Inflammatory macrophage (primary cell): ENCODE measurements at regions not wholly inside any gene's neighbourhood (a gene's known extent, or its start where the extent isn't known, plus 50 kb on each side); places are given as distances from the start of the nearest gene placed in this dataset.
A peak's percentile ranks its signal among the peaks of the same experiment; 100 is the strongest.

Experiments used
- DNase-seq, 2 donors: peaks; one replicate each; pipeline ENCODE4 v3.0.0-alpha.2; 2020 to 2022

GRCh38 chr18:46387441-46388131 is 269.4 kb downstream of the LOXHD1 start:
- no peak for DNase-seq

GRCh38 chr18:46388286-46388685 is 268.7 kb downstream of the LOXHD1 start:
- no peak for DNase-seq

GRCh38 chr18:46392576-46392975 is 264.4 kb downstream of the LOXHD1 start:
- DNase-seq: no peak

GRCh38 chr18:46393230-46393629 is 263.8 kb downstream of the LOXHD1 start:
- DNase-seq: no peak

GRCh38 chr18:46393961-46394360 is 263.1 kb downstream of the LOXHD1 start:
- DNase-seq: no peak

- DNase-seq: no peak
Measured at GRCh38 chr18:46395795-46396194, 261.2 kb downstream of the LOXHD1 start.

DNA sequence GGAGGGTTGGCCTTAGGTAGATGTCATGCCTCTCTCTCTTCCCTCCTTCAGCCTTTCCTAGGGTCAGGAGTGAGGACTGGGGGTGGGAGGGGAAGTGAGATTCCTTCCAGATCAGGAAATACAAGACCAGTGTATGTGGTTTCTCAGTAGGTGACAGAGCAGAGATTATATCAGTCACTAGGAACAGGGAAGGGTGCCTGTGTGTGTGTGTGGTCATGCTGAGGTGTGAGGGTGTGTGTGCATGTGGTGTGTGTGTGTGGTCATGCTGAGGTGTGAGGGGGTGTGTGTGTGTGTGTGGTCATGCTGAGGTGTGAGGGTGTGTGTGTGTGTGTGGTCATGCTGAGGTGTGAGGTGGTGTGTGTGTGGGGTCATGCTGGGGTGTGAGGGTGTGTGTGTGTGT is 259.8 kb downstream of the LOXHD1 start:
- DNase-seq: peak in 1 of 2 donors; percentile 25

DNA sequence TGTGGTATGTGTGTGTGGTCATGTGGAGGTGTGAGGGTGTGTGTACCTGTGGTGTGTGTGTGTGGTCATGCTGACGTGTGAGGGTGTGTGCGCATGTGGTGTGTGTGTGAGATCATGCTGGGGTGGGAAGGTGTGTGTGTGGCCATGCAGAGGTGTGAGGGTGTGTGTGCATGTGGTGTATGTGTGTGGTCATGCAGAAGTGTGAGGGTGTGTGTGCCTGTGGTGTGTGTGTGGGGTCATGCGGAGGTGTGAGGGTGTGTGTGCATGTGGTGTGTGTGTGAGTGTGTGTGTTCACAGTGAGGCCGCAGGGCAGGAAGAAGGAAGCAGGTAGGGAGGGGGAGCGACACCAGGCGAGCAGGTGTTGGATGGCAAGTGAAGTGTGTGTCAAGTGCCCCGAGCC is 259.0 kb downstream of the LOXHD1 start:
- DNase-seq: no peak

DNA sequence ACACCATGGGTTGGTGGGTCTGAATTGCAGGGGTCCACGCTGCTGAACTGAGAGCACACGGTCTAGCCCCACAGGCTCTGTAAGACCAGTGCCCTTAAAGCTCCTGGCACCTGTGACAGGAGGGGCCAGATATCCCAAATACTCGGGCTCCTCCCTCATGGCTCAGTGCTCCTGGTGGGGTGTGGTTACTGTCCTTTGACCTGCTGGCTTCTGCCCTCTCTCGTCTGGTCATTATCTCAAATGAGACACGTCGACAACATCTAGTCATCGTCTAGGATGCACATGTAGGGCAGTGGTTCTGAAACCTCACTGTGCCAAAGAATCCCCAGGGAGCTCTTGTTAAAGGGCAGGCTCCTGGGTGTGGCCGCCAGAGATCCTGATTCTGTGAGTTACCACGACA is 258.4 kb downstream of the LOXHD1 start:
- DNase-seq: no peak

GRCh38 chr18:46399303-46399702 is 257.7 kb downstream of the LOXHD1 start:
- DNase-seq: no peak

- no peak for DNase-seq
Measured at GRCh38 chr18:46400449-46400848, 256.6 kb downstream of the LOXHD1 start.

GRCh38 chr18:46401486-46402070 is 255.4 kb downstream of the LOXHD1 start:
- DNase-seq: no peak

DNA sequence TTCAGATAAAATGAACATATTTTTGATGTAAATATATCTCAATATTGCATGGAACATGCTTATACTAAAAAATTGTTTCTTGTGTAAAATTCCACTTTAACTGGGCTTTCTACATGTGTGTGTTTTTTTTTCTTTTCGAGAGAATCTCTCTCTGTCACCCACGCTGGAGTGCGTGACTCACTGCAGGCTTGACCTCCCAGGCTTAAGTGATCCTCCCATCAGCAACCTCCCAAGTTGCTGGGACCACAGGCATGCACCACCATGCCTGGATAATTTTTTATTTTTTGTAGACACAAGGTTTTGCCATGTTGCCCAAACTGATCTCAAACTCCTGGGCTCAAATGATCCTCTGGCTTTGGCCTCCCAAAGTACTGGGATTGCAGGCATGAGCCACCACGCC is 254.6 kb downstream of the LOXHD1 start:
- no peak for DNase-seq

GRCh38 chr18:46402945-46403344 is 254.1 kb downstream of the LOXHD1 start:
- DNase-seq: no peak

- no peak for DNase-seq
Measured at GRCh38 chr18:46405832-46406538, 251.0 kb downstream of the LOXHD1 start.

GRCh38 chr18:46406539-46406932 is 250.5 kb downstream of the LOXHD1 start:
- no peak for DNase-seq

- peak; percentile 2 to 12 for DNase-seq
Measured at GRCh38 chr18:46407486-46408166, 249.4 kb downstream of the LOXHD1 start.

DNA sequence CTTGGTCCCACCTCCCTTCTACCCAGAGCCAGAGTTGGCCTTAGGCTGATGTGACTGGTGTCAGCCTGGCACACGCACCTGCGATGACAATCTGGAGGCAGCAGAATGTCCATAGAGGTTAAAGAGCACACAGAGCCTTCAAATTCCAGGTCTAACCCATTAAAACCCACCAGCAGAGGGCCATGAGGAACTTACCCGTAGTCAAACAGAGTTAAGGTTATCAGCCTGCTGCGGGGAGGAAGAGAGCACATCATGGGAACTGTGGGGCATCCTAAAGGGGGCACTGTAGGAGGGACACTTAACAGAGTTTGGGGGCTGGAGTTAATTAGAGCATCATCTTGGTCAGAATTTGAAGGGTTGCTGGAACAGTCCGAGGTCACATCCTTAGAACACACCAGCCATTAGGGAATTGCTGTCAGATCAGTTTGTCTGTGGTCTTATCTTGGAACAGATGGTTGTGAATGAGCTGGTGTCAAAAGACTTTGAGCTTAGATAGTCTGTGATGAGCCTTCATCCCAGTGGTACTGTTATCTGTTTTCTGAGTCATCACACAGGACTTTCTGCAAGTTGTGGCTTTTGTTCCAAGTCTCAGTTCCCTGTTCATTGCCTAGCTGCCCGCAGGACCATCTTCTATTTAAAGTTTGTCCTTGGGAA is 248.6 kb downstream of the LOXHD1 start:
- no peak for DNase-seq

DNA sequence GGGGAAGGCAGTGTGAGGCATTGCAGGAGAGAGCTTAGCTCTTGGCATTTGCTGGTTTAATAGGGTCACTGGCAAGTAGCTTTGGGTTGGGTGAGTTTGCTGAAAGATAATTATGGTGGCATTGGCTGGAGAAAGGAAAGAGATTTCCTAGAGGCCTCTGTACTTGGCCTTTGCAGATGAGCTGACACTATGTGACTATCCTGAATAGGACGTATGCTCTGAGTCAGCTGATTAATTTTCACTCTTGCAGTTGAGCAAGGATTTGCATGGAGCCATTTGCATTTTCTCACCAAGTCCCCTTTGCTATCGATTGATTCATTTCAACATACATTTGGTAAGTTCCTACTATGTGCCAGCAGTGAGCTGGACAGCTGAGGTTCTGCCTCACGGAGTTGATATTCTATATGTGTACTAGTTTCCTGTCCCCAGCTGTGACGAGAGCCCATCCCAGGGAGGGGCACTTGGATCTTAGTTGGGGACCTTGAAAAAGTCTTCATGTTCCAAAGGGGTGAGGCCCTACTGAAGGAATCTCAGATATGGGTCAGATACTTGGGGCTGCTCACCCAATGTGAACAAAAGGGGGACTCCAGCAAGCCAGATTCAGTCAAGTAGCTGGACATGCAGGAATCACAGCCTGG is 245.7 kb downstream of the LOXHD1 start:
- no peak for DNase-seq

GRCh38 chr18:46411867-46412690 is 244.9 kb downstream of the LOXHD1 start:
- no peak for DNase-seq

- no peak for DNase-seq
Measured at GRCh38 chr18:46412916-46413315, 244.1 kb downstream of the LOXHD1 start.
